Umbilical cord (tissue), 1 donor: ENCODE measurements at regions not wholly inside any gene's neighbourhood (a gene's known extent, or its start where the extent isn't known, plus 50 kb on each side); places are given as distances from the start of the nearest gene placed in this dataset.

Source experiments
- DNase-seq: peaks from one replicate; pipeline ENCODE4 v3.0.0-alpha.2; 2015; ENCODE audit warnings: low spot score

GRCh38 chr11:45062974-45063635 lies 83.3 kb upstream of the PRDM11 start:
- DNase-seq: no peak

GRCh38 chr11:45063669-45064068 lies 82.8 kb upstream of the PRDM11 start:
- DNase-seq: no peak

GRCh38 chr11:45067966-45068365 lies 78.5 kb upstream of the PRDM11 start:
- DNase-seq: no peak

GRCh38 chr11:45071232-45071631 lies 75.2 kb upstream of the PRDM11 start:
- no peak for DNase-seq

- DNase-seq: peak; percentile 55
These were observed 72.7 kb upstream of the PRDM11 start for GRCh38 chr11:45073685-45074141.

GRCh38 chr11:45075519-45075918 lies 70.9 kb upstream of the PRDM11 start:
- no peak for DNase-seq

GRCh38 chr11:45075952-45076351 lies 70.5 kb upstream of the PRDM11 start:
- no peak for DNase-seq

- DNase-seq: no peak
These were observed 69.7 kb upstream of the PRDM11 start for GRCh38 chr11:45076761-45077160.

GRCh38 chr11:45078236-45079074 lies 68.0 kb upstream of the PRDM11 start:
- peak; percentile 55 for DNase-seq

GRCh38 chr11:45079075-45079444 lies 67.4 kb upstream of the PRDM11 start:
- peak; percentile 54 for DNase-seq

- no peak for DNase-seq
These were observed 66.9 kb upstream of the PRDM11 start for GRCh38 chr11:45079567-45079942.

- DNase-seq: peak; percentile 27
These were observed 66.3 kb upstream of the PRDM11 start for GRCh38 chr11:45079943-45080719.

- no peak for DNase-seq
These were observed 63.5 kb upstream of the PRDM11 start for GRCh38 chr11:45082744-45083543.

- DNase-seq: no peak
These were observed 62.8 kb upstream of the PRDM11 start for GRCh38 chr11:45083544-45084087.

GRCh38 chr11:45085646-45086501 lies 60.6 kb upstream of the PRDM11 start:
- DNase-seq: no peak

- no peak for DNase-seq
These were observed 59.9 kb upstream of the PRDM11 start for GRCh38 chr11:45086526-45086925.

GRCh38 chr11:45087086-45087899 lies 59.1 kb upstream of the PRDM11 start:
- DNase-seq: no peak

- no peak for DNase-seq
These were observed 58.6 kb upstream of the PRDM11 start for GRCh38 chr11:45087900-45088160.

- peak; percentile 79 for DNase-seq
These were observed 57.2 kb upstream of the PRDM11 start for GRCh38 chr11:45089251-45089650.
